GM19438 (cell line): ENCODE measurements at regions not wholly inside any gene's neighbourhood (a gene's known extent, or its start where the extent isn't known, plus 50 kb on each side); places are given as distances from the start of the nearest gene placed in this dataset.
A peak's percentile ranks its signal among the peaks of the same experiment; 100 is the strongest.

Experiments
- ATAC-seq: cut with Tn5 transposase; IDR thresholded peaks from one replicate; pipeline ENCODE4 v1.9.1; 2021; ENCODE audit warnings: low read depth; ENCODE audit not compliant: unreplicated experiment

GRCh38 chr6:115728171-115728570, 332.5 kb downstream of the FRK start:
- no peak for ATAC-seq

- ATAC-seq, result no peak
Measured at GRCh38 chr6:115721564-115721963, 339.1 kb downstream of the FRK start.

DNA sequence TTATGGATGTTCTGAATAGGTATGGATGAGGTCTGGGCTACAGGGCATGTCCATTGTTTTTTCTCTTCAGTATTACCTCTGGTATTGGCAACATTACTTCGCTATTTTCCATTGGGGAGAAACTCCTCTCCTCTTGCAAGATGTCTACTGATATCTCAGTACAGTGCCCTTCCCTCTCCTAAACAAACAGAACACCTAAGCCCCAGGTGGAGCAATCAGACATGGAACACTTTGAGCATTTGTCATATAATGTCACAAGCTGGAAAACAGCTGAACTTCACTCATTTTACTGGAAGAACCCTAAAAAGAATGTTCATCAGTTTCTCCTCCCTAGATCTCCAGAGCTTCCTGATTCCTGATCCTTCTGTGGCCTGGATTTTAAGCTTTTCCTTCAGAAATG, 339.8 kb downstream of the FRK start:
- ATAC-seq, result no peak

DNA sequence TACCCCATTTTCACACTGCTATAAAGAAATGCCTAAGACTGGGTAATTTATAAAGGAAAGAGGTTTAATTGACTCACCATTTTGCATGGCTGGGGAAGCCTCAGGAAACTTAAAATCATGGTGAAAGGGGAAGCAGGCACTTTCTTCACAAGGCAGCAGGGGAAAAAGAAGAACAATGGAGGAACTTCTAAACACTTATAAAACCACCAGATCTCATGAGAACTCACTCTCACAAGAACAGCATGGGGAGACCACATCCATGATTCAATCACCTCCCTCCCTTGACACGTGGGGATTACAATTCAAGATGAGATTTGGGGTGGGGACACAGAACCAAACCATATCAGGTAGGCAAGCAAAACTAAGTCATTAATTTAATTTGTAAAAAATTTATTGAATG, 343.2 kb downstream of the FRK start:
- ATAC-seq, result peak; percentile 44

GRCh38 chr6:115717062-115717461, 343.6 kb downstream of the FRK start:
- peak; percentile 94 for ATAC-seq

- ATAC-seq, result no peak
Measured at GRCh38 chr6:115712291-115712961, 348.3 kb downstream of the FRK start.

DNA sequence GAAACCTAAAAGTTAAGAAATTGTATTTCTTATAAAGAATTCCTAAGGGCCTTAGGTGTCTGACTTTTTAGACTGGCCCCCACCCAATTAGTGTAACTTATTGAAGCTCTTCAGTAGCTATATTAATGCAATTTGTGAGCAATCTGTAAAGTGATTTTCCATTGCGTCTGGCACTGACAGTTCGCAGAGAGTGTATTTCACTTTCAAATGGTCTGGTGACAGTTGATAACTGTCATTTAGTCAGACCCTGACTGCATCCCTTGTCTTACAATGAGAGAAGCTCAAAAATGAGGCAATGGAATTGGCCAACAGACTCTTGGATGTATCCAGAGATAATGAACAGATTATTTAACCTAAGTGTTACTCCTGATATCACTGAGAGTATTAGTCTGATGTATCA, 351.8 kb downstream of the FRK start:
- ATAC-seq, result no peak

- no peak for ATAC-seq
Measured at GRCh38 chr6:115706981-115707380, 353.7 kb downstream of the FRK start.

DNA sequence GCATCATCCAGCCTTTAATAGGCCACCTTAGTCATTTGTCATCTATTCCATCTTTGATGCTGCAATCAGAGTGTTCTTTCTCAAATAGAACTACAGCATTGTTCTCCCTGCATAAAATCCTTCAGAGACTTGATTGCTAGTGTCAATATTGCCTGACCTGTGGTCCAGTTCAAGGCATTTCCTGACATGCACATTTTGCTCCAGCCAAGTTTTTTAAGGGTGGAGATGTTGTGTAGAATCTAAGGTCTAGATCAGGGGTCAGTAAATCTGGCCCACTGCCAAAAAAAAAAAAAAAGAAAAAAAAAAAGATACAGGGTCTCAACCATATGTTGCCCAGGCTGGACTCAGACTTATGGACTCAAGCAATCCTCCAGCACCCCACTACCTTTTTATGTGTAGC, 354.4 kb downstream of the FRK start:
- no peak for ATAC-seq

GRCh38 chr6:115704028-115704427, 356.7 kb downstream of the FRK start:
- ATAC-seq, result no peak

DNA sequence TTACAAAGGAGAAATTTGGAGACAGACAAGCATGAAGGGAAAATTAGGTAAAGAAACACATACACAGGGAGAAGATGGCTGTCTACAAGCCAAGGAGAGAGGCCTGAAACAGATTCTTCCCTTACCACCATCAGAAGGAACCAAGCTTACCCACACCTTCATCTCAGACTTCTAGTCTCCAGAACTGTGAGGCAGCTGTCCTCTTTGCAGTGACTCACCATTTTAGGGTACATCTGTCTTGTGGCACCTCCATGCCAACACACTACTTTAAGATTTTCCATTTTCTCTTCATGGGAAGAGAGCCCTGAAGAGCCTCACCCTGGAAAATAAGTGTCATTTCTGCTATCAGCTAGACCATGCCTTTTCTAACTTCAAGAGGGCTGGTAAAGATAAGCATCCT, 369.3 kb downstream of the FRK start:
- ATAC-seq, result no peak

GRCh38 chr6:115690854-115691253, 369.8 kb downstream of the FRK start:
- no peak for ATAC-seq

GRCh38 chr6:115681978-115682775, 378.5 kb downstream of the FRK start:
- ATAC-seq, result no peak

DNA sequence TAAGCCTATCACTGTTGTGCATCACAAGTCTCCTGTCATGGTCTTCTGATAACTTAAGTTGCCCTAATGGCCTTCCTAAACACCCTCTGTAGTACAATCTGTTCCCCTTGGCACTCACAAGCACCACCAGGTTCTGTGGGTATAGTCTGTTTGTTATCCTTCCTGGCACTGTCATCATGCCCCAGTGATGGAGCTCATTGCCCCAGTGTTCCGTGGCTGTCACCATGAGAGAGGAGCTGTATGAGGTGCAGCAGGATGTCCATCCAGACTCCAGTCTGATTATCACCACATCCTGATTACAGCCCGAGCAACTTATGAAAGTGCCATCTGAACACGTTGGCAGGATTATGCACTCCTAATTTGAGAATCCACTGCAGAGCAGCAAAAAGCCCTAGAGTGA, 380.1 kb downstream of the FRK start:
- ATAC-seq, result no peak

GRCh38 chr6:115677198-115677597, 383.5 kb downstream of the FRK start:
- no peak for ATAC-seq

- no peak for ATAC-seq
Measured at GRCh38 chr6:115675443-115675842, 385.2 kb downstream of the FRK start.

- no peak for ATAC-seq
Measured at GRCh38 chr6:115668781-115669180, 391.9 kb downstream of the FRK start.

GRCh38 chr6:115668211-115668610, 392.5 kb downstream of the FRK start:
- ATAC-seq, result no peak

- no peak for ATAC-seq
Measured at GRCh38 chr6:115667478-115668026, 393.1 kb downstream of the FRK start.

GRCh38 chr6:115666997-115667396, 393.7 kb downstream of the FRK start:
- no peak for ATAC-seq

DNA sequence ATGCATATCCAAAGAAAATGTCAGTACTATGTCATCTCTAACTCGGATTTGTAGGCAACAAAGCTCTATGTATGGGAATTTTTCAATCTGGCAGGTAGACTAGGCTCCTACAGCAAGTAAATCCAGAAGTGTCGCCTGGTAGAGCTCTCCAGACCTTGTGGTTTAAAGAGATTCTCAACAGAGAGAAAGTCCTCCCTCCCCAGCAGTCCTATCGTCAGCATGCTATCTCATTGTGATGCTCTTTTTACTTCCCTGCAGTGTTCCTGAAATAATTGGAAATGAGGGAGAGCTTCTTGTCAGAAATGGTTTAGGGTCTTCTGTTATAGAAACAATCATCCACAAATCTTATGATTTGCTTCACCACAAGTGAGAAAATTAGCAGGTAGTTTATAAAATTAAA, 395.4 kb downstream of the FRK start:
- no peak for ATAC-seq

DNA sequence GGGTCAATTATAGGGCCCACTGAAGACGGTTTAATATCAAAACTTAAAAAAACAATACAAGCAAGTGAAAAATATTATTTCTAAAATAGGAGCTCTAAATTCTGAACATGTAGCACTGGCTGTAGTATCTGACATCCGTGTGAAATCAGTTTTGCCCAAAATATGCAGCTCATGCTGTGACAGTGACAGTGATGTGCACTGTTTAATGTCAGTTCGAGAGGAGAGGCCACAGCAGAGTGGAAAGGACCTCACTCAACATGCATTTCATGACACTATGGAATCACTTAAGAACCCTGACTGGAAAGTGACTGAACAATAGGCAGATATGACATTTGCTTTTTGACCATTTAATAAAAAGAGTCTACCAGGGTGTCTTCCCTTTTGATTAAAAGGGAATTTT, 397.0 kb downstream of the FRK start:
- ATAC-seq, result no peak
